ENCODE measurements at regions not wholly inside any gene's neighbourhood (a gene's known extent, or its start where the extent isn't known, plus 50 kb on each side); places are given as distances from the start of the nearest gene placed in this dataset.

GRCh38 chr11:127492029-127492428, 491.5 kb upstream of the KIRREL3 start:
- TF ChIP-seq CTCF (conservative IDR thresholded peaks at IDR 0.05; ENCODE audit: low read length) (no peak), EZH2phosphoT487 (IDR thresholded peaks at IDR 0.05; ENCODE audit: borderline replicate concordance) (no peak)
